KG1 (cell line): ENCODE measurements at regions not wholly inside any gene's neighbourhood (a gene's known extent, or its start where the extent isn't known, plus 50 kb on each side); places are given as distances from the start of the nearest gene placed in this dataset.
"Not testable (repeated sequence)": the region's sequence is repeated elsewhere in the genome, so short reads cannot be mapped to it uniquely, and the experiment has no call there.

Experiments used
- DNase-seq: peaks from one replicate; lab custom pipeline; 2025; lab: John Stamatoyannopoulos, UW

- DNase-seq, result no peak
These were observed 311.5 kb downstream of the SOCS6 start for GRCh38 chr18:70600225-70600925.

GRCh38 chr18:70598406-70598805, 309.6 kb downstream of the SOCS6 start:
- DNase-seq, result peak; percentile 10

DNA sequence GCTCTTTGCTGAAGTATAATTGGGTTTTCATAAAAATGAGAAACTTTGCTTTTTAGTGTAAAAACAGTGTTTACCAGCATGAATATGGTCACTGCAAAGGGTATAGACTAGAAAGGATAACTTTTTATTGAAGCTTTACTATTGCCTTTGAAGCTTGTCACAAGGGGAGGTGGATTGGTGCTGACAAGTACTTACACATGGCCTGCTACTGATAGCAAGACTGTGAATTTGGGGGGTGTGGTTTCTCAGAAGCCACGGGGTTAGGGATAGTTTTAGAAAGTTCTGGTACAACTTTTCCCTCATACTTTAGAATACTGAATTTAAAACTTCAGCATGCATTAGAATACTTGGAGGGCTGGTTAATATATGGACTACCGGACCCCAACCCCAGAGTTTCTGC, 294.1 kb downstream of the SOCS6 start:
- no peak for DNase-seq

DNA sequence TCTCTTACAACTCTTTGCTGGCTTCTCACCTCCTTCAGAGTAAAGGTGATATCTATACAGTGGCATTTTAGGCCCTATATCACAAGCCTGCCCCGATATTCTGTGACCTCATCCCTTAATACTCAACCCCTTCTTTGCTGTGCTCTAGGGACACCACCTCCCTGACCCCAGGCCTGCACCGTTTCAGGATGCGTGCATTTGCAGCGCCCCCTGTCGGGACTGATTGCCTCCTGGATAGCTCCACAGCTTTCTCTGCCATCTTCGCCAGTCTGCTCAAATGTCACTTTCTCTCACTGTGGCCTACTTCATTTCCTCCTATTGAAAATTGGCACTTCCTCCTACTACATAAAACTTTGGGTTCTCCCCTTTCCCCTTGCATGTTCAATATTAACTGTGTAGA, 289.6 kb downstream of the SOCS6 start:
- no peak for DNase-seq

DNA sequence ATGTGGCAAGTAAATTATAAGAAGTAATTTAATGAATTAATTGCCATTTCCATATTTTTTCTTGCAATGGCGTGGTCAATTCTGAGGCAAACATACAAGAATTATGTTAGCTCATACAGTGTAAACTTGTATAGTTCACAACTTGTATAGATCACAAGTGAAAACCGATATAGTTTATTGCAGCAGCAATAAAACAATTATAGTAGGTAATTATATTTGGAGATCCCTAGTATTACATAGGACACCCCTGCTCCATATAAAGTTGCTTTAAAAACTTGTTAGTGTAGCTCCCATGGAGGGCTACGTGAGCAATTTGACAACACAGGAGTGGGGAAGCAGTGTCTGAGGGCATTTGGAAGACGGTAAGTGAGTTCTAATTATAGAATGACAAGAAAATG, 288.2 kb downstream of the SOCS6 start:
- DNase-seq, result no peak

DNA sequence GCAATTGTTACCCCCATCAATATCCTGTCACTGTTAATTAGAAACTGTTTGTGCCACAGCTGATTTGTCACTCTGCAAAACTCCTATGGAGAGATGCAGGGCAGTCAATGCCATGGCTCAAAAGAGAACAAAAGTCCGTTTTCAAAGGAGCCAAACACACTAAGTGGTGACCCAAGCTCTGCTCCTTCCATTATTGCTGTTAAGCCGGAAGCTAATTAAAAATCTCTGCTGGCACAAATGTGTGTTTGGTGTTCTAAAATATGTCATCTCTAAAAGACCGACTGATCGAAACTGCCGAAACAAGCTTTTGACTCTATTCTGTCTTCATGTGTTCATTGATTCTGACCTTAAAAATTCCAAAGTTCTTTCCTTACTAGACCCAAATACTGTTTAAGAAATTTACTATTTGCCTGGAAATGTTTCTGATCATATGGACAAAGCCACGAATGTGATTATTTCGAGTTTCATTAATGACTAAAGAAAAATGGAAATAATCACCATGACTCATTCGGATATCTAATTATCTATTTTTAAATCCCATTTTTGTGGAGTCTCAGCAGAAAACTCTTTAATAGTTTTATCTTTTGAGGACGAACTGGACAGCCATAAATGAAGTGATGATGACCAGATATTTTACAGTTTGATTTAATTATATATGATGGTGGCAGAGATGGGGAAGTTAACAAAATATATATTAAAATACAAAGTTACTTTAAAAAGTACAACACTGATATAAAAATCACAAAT, 287.6 kb downstream of the SOCS6 start:
- DNase-seq, result no peak

DNA sequence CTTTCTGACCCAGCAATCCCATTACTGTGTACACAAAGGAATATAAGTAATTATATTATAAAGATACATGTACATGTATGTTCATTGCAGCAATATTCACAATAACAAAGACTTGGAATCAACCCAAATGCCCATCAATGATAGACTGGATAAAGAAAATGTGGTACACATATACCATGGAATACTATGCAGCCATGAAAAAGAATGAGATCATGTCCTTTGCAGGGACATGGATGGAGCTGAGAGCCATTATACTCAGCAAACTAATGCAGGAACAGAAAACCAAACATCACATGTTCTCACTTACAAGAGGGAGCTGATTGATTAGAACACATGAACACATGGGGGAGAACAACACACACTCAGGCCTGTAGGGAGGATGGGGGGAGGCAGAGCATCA, 286.1 kb downstream of the SOCS6 start:
- not testable (repeated sequence) for DNase-seq

DNA sequence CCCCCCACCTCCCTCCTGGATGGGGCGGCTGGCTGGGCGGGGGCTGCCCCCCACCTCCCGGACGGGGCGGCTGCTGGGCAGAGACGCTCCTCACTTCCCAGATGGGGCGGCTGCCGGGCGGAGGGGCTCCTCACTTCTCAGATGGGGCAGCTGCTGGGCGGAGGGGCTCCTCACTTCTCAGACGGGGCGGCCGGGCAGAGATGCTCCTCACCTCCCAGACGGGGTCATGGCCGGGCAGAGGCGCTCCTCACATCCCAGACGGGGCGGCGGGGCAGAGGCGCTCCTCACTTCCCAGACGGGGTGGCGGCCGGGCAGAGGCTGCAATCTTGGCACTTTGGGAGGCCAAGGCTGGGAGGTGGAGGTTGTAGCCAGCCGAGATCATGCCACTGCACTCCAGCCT, 280.8 kb downstream of the SOCS6 start:
- DNase-seq, result not testable (repeated sequence)

DNA sequence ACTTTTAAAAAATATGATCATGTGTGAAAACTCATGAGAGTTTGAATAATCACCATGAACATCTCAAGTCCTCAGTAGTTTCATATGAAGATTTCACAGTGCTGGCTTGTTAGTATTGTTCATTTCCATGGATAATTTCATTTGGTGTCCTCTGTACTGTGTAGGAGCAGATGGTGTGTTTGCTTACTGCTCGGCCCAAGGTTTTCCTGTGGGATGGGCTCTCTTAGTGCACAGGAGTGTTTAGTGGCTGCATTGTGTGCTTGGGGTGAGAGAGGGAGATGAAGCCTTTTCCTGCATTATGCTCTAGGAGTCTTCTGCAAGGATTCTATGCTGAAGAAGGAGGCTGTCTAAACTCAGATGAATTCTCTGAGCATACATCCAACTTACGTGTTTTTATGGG, 270.6 kb downstream of the SOCS6 start:
- DNase-seq, result no peak

- no peak for DNase-seq
These were observed 269.5 kb downstream of the SOCS6 start for GRCh38 chr18:70558371-70558770.

- no peak for DNase-seq
These were observed 266.1 kb downstream of the SOCS6 start for GRCh38 chr18:70554854-70555445.

- no peak for DNase-seq
These were observed 265.1 kb downstream of the SOCS6 start for GRCh38 chr18:70553936-70554260.

DNA sequence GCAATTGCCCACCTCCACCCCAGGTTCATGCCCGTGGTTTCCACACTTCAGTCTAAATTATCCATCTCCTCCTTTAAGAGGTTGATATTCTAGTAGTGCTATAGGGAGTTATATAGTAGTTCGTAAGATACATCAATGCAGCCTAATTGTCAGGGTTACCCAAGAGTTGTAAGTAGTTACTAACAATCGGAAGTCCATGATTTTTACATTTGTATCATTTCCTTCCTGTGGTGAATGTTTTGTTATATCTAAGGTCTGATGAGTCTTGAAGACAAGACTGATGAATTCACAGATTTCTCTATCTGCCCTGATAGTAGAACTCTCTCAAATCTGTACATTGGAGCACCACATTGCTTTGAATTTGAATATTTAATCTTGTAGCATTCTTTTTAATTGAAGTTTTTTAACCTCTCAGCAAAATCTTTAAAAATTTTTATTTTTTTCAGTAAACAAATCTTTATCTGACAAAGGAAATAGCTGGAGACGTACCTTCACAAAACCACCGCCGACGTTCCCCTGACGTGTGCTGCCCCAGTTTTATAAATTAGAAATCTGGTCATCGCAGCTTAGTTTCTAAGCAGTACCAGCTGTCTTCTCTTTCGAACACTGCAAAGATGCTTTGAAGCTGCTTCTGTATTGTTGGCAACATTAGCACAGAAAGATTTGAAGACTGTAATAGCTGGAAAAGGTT, 264.5 kb downstream of the SOCS6 start:
- no peak for DNase-seq

GRCh38 chr18:70536370-70537062, 247.7 kb downstream of the SOCS6 start:
- no peak for DNase-seq

- no peak for DNase-seq
These were observed 246.2 kb downstream of the SOCS6 start for GRCh38 chr18:70535041-70535440.

DNA sequence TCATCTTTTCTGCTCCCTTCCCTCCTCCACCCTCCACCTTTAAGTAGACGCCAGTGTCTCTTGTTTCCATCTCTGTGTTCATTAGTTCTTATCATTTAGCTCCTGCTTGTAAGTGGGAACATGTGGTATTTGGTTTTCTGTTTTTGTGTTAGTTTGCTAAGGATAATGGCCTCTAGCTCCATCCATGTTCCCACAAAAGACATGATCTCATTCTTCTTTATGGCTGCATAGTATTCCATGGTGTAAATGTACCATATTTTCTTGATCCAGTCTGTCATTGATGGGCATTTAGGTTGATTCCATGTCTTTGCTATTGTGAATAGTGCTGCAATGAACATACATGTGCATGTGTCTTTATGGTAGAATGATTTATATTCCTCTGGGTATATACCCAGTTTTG, 236.5 kb downstream of the SOCS6 start:
- DNase-seq, result not testable (repeated sequence)

DNA sequence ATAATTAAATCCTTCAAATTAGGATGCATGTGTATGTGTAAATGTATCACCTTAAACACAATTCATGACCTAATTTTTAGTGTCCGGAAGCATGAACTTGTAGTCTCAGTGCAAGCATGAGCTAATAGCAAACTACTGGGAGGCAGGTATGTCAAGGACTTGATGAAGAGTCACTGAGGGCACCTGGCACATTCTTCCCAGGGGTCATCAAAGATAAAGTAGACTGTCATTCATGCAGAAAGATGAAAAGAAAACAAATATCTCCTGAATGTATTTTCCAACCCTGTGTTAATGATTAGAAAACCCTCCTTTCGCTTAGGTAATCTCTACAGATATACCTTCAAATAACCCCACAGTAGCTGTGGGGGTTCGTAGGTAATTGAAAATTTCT, 234.9 kb downstream of the SOCS6 start:
- no peak for DNase-seq

- no peak for DNase-seq
These were observed 234.4 kb downstream of the SOCS6 start for GRCh38 chr18:70523035-70523791.

GRCh38 chr18:70522183-70522680, 233.4 kb downstream of the SOCS6 start:
- DNase-seq, result no peak

DNA sequence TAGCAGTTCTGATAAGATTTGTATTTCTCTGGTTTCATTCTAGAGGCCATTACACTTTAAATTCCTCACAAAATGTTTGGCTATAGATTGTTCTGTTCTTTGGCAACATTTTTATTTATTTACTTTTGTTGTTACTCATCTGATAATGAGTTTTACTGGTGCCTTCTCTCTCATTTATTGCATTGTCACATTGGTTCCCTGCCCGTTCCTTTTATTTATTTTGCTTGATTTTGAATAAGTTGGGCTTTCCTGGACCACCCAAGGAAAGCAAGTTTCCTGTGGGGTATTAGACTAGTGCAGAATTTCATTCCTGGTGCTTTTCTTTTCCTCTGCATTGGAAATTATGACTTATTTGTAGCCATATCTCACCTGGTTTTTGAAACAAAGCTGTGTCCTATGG, 232.0 kb downstream of the SOCS6 start:
- no peak for DNase-seq

DNA sequence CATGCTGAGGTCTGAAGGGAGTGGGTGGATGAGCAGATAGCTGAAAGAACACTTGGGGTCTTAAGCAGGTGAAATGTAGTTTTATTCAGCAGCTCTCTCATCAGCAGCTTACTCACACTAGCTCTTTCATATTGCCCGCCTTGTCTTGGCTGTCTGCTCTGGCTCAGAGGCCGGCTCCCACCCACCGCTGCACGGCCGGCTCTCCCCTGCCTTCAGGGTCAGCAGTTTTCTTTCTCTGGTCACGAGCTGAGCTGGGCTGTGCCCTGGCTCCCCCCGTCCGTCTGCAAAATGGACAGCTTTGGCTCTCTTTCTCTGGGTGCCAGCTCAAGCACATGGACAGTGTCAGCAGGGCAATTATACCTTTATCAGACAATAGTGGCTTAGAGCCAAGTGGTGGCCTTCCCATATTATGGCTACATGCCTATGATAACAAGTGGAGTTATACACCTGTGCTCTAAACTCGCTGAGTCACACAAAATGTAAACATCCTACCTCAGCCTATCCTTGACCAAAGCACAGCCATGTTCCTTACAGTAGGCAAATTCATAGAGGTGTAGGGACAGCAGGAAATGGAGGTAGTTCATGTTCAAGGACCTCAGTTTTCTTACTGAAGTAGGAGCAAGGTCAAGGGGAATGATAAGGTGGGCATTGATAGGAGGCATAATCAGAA, 224.8 kb downstream of the SOCS6 start:
- no peak for DNase-seq
